Fibroblast of lung (primary cell): ENCODE measurements at regions not wholly inside any gene's neighbourhood (a gene's known extent, or its start where the extent isn't known, plus 50 kb on each side); places are given as distances from the start of the nearest gene placed in this dataset.

Experiments
- DNase-seq, 2 donors: peaks; one replicate each; pipeline versions ENCODE4 v3.0.0 to v3.0.0-alpha.2; 2010; ENCODE audit warnings: low read depth in 2 of 2
- H2AFZ ChIP-seq: 2 replicates; pipeline ENCODE4 v1.5.1; 2012; ENCODE audit warnings: low read length, control low read depth, inconsistent platforms
- H3K27ac ChIP-seq: 2 replicates; pipeline ENCODE4 v1.5.1; 2011; ENCODE audit warnings: low read length, control low read depth; ENCODE audit not compliant: insufficient read depth
- H3K27me3 ChIP-seq: 2 replicates; pipeline ENCODE4 v1.5.1; 2011; ENCODE audit warnings: mild to moderate bottlenecking, low read length; ENCODE audit not compliant: control insufficient read depth, insufficient read depth
- H3K36me3 ChIP-seq: 2 replicates; pipeline ENCODE4 v1.5.1; 2011; ENCODE audit warnings: low read length; ENCODE audit not compliant: control insufficient read depth, insufficient read depth
- H3K4me1 ChIP-seq: 2 replicates; pipeline ENCODE4 v1.5.1; 2011; ENCODE audit warnings: low read length; ENCODE audit not compliant: control insufficient read depth, insufficient read depth; ENCODE audit errors: extremely low read depth
- H3K4me2 ChIP-seq: 2 replicates; pipeline ENCODE4 v1.5.1; 2011; ENCODE audit warnings: low read length, control low read depth; ENCODE audit not compliant: insufficient read depth; ENCODE audit errors: extremely low read depth
- H3K4me3 ChIP-seq, 4 experiments: fragments of 200-600 bp in 1 of 4; sonication (generic) in 1 of 4; replicated peaks in 1 of 4; 2 replicates each; pipeline ENCODE4 v1.5.1; 2011 to 2016; ENCODE audit warnings: low read length in 4 of 4, low read depth in 3 of 4, mild to moderate bottlenecking in 3 of 4, control low read depth in 2 of 4, inconsistent platforms in 1 of 4, mixed read lengths in 1 of 4; ENCODE audit not compliant: insufficient read depth in 1 of 4; ENCODE audit errors: control extremely low read depth in 1 of 4
- H3K79me2 ChIP-seq: 2 replicates; pipeline ENCODE4 v1.5.1; 2012; ENCODE audit warnings: mild to moderate bottlenecking, low read length, inconsistent platforms; ENCODE audit not compliant: control insufficient read depth, insufficient read depth
- H3K9ac ChIP-seq: 2 replicates; pipeline ENCODE4 v1.5.1; 2011; ENCODE audit warnings: mild to moderate bottlenecking, low read length, control low read depth; ENCODE audit not compliant: insufficient read depth
- H3K9me3 ChIP-seq: 2 replicates; pipeline ENCODE4 v1.5.1; 2012; ENCODE audit warnings: low read depth, low read length; ENCODE audit not compliant: control insufficient read depth, insufficient read depth
- H4K20me1 ChIP-seq: 2 replicates; pipeline ENCODE4 v1.5.1; 2011; ENCODE audit warnings: low read length; ENCODE audit not compliant: control insufficient read depth, insufficient read depth; ENCODE audit errors: extremely low read depth
- CTCF ChIP-seq, 2 donors: IDR thresholded peaks in 1 of 2; conservative IDR thresholded peaks in 1 of 2; 1 replicate in 1 of 2; 2 replicates in 1 of 2; pipeline ENCODE4 v1.5.1; 2011 to 2012; ENCODE audit warnings: low read length in 2 of 2, control low read depth in 1 of 2, inconsistent platforms in 1 of 2, low read depth in 1 of 2, mild to moderate bottlenecking in 1 of 2
- EZH2 ChIP-seq: IDR thresholded peaks from 2 replicates; pipeline ENCODE4 v1.5.1; 2012; ENCODE audit warnings: low read length, control low read depth, mild to moderate bottlenecking; ENCODE audit errors: missing control alignments

- Histone ChIP-seq H3K9me3 (no peaks in the 10 kb centered on the region), H3K4me3 (no peak overlapping the region), H4K20me1 (no peaks in the 10 kb centered on the region), H3K4me1 (no peaks in the 10 kb centered on the region), H3K27me3 (no peaks in the 10 kb centered on the region), H2AFZ (no peak overlapping the region), H3K79me2 (no peaks in the 10 kb centered on the region), H3K4me2 (no peak overlapping the region), H3K9ac (no peak overlapping the region), H3K36me3 (no peaks in the 10 kb centered on the region), H3K27ac (no peak overlapping the region)
- TF ChIP-seq EZH2, result no peak
- no peak for TF ChIP-seq CTCF (conservative IDR thresholded peaks at IDR 0.05 in 1 of 2, IDR thresholded peaks at IDR 0.05 in 1 of 2; ENCODE audit: low read depth in 1 of 2, low read length in 2 of 2)
- no peak for DNase-seq
These were observed 156.4 kb downstream of the UQCRFS1 start for GRCh38 chr19:29056535-29056934.

- Histone ChIP-seq H3K27me3 (no peaks in the 10 kb centered on the region), H3K9me3 (no peaks in the 10 kb centered on the region), H2AFZ (no peak overlapping the region), H3K4me1 (no peaks in the 10 kb centered on the region), H3K79me2 (no peaks in the 10 kb centered on the region), H4K20me1 (no peaks in the 10 kb centered on the region), H3K4me3 (no peak overlapping the region), H3K9ac (no peak overlapping the region), H3K27ac (no peak overlapping the region), H3K4me2 (no peak overlapping the region), H3K36me3 (no peaks in the 10 kb centered on the region)
- TF ChIP-seq EZH2 (no peak), CTCF (conservative IDR thresholded peaks at IDR 0.05 in 1 of 2, IDR thresholded peaks at IDR 0.05 in 1 of 2; ENCODE audit: low read depth in 1 of 2, low read length in 2 of 2) (no peak)
- no peak for DNase-seq
These were observed 157.9 kb downstream of the UQCRFS1 start for GRCh38 chr19:29054886-29055675.

- Histone ChIP-seq H3K4me1 (no peaks in the 10 kb centered on the region), H3K9ac (no peak overlapping the region), H3K27ac (no peak overlapping the region), H3K36me3 (no peaks in the 10 kb centered on the region), H3K9me3 (no peaks in the 10 kb centered on the region), H4K20me1 (no peaks in the 10 kb centered on the region), H3K79me2 (no peaks in the 10 kb centered on the region), H3K4me2 (no peak overlapping the region), H2AFZ (no peak overlapping the region), H3K27me3 (no peaks in the 10 kb centered on the region), H3K4me3 (no peak overlapping the region)
- DNase-seq, result no peak
- TF ChIP-seq EZH2, result no peak
- TF ChIP-seq CTCF (conservative IDR thresholded peaks at IDR 0.05 in 1 of 2, IDR thresholded peaks at IDR 0.05 in 1 of 2; ENCODE audit: low read depth in 1 of 2, low read length in 2 of 2), result no peak
These were observed 164.1 kb downstream of the UQCRFS1 start for GRCh38 chr19:29048873-29049272.
